ENCODE measurements at regions not wholly inside any gene's neighbourhood (a gene's known extent, or its start where the extent isn't known, plus 50 kb on each side); places are given as distances from the start of the nearest gene placed in this dataset.
A peak's percentile ranks its signal among the peaks of the same experiment; 100 is the strongest.

DNA sequence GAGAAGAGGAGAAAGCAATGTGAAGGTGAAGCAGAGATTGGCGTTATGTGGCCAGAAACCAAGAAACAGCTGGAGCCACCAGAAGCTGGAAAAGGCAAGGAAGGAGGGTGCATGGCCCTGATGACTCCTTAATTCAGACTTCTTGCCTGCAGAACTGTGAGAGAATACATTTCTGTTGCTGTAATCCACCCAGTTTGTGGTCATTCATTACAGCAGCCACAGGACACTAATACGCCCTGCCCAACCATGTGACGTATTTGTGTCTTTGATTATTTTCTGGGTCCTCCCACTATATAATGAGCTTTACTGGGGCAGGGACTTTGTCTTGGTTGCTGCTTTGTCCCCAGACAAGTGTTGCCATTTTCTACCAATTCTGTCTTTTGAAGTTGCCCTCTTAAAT, 64.5 kb upstream of the MITF start:
- peaks cover 6% of the 10 kb centered on the region for H3K4me1 ChIP-seq (ENCODE audit: insufficient read depth)
- no peaks in the 10 kb centered on the region for H3K79me2 ChIP-seq
- H3K4me3 ChIP-seq: no peak overlapping the region
- TF ChIP-seq EZH2phosphoT487 (IDR thresholded peaks at IDR 0.05; ENCODE audit: low read depth, severe bottlenecking, unreplicated experiment): no peak
- TF ChIP-seq EZH2 (IDR thresholded peaks at IDR 0.05; ENCODE audit: borderline replicate concordance): no peak
- TF ChIP-seq, protein P1, sequence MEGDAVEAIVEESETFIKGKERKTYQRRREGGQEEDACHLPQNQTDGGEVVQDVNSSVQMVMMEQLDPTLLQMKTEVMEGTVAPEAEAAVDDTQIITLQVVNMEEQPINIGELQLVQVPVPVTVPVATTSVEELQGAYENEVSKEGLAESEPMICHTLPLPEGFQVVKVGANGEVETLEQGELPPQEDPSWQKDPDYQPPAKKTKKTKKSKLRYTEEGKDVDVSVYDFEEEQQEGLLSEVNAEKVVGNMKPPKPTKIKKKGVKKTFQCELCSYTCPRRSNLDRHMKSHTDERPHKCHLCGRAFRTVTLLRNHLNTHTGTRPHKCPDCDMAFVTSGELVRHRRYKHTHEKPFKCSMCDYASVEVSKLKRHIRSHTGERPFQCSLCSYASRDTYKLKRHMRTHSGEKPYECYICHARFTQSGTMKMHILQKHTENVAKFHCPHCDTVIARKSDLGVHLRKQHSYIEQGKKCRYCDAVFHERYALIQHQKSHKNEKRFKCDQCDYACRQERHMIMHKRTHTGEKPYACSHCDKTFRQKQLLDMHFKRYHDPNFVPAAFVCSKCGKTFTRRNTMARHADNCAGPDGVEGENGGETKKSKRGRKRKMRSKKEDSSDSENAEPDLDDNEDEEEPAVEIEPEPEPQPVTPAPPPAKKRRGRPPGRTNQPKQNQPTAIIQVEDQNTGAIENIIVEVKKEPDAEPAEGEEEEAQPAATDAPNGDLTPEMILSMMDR (IDR thresholded peaks at IDR 0.05; ENCODE audit: poor library complexity): no peak
- H3K4me2 ChIP-seq: no peak overlapping the region
- no peaks in the 10 kb centered on the region for H4K20me1 ChIP-seq (ENCODE audit: insufficient read depth, poor library complexity, severe bottlenecking)
- 99% methylated on average over 3 of the region's 3 CpGs for WGBS (ENCODE audit: low lambda C conversion rate, missing lambda C conversion rate)
- H3K36me3 ChIP-seq (replicated peaks; ENCODE audit: insufficient read depth, low read depth): no peaks in the 10 kb centered on the region
- no peak overlapping the region for H3K27ac ChIP-seq
- no peaks in the 10 kb centered on the region for H3K9me3 ChIP-seq (ENCODE audit: low read depth)
- H3K27me3 ChIP-seq: no peaks in the 10 kb centered on the region
- DNase-seq (ENCODE audit: low spot score): no peak
- no peak overlapping the region for H2AFZ ChIP-seq
- no peaks in the 10 kb centered on the region for H3K9me2 ChIP-seq (replicated peaks; ENCODE audit: insufficient read depth)

DNA sequence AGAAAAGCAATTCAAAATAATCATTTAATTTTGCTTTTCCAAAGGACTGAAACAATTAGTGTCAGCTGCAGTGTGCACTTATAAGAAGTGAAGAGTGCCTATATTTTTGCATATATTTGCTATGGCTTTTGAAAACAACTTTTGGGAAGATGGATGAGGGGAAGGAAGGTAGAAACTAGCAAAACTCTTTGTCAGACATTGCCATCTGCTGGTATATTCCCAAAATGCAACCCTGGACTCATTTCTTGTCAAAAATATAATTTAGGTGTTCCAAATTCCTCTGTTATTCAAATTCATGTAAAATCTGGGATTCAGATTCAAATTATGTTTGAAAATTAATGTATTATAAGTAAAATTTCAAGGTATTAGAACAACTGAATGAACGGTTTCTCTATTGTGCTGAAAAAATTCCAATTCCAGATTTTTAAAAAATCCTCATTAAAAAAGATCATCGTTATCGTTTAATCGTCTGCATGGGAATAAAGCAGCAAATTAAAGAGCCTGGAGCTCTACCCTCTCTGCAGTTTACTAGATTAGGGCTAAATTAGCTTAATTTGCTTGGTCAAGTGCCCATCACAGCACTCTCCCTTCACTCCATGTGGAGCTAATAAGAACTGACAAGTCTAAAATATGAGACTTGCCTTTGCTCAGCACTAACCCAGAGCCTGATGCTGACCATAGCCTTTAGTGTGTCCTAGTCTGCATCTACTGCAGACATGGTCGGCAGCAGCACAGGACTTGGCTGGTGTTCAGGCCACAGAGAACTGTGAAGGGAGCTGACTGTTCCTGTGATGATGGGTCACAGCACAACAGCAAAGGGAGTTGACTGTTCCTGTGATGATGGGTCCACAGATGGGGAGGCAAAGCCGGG, 67.9 kb upstream of the MITF start:
- H3K4me3 ChIP-seq: no peak overlapping the region
- H3K4me1 ChIP-seq (ENCODE audit: insufficient read depth): peaks cover 6% of the 10 kb centered on the region
- no peaks in the 10 kb centered on the region for H3K27me3 ChIP-seq
- no peaks in the 10 kb centered on the region for H4K20me1 ChIP-seq (ENCODE audit: insufficient read depth, poor library complexity, severe bottlenecking)
- H3K36me3 ChIP-seq (replicated peaks; ENCODE audit: insufficient read depth, low read depth): no peaks in the 10 kb centered on the region
- H3K4me2 ChIP-seq: no peak overlapping the region
- DNase-seq (ENCODE audit: low spot score): peak; percentile 60
- no peaks in the 10 kb centered on the region for H3K9me3 ChIP-seq (ENCODE audit: low read depth)
- no peaks in the 10 kb centered on the region for H3K79me2 ChIP-seq
- no peak overlapping the region for H3K27ac ChIP-seq
- 66% methylated on average over 6 of the region's 6 CpGs for WGBS (ENCODE audit: low lambda C conversion rate, missing lambda C conversion rate)
- H2AFZ ChIP-seq: no peak overlapping the region
- TF ChIP-seq, protein P1 (IDR thresholded peaks at IDR 0.05; ENCODE audit: poor library complexity): peak; percentile 85
- TF ChIP-seq EZH2phosphoT487 (IDR thresholded peaks at IDR 0.05; ENCODE audit: low read depth, severe bottlenecking, unreplicated experiment): no peak
- no peaks in the 10 kb centered on the region for H3K9me2 ChIP-seq (replicated peaks; ENCODE audit: insufficient read depth)

DNA sequence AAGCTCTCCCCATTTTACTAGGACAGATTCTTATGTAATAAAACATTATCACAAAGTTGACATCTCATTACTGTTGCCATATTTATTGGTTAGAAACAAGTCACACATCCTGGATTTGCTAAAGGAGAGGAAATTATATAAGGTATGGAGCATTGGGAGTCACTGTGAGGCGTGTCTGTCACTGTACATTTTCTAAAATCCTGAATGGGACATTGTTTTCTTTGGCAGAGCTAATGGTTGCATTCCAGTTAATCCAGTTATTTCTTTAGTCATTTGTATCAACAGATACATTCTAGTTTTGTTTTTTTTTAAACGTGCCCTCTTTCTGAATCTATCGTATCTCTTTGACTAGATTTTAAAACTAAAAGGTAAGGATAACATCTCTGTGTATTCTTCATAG, 70.2 kb upstream of the MITF start:
- TF ChIP-seq EZH2phosphoT487 (IDR thresholded peaks at IDR 0.05; ENCODE audit: low read depth, severe bottlenecking, unreplicated experiment) (no peak), EZH2 (IDR thresholded peaks at IDR 0.05; ENCODE audit: borderline replicate concordance) (no peak)
- TF ChIP-seq, protein P1 (IDR thresholded peaks at IDR 0.05; ENCODE audit: poor library complexity): no peak
- Histone ChIP-seq H3K9me2 (replicated peaks; ENCODE audit: insufficient read depth) (no peaks in the 10 kb centered on the region), H3K4me2 (no peak overlapping the region), H3K36me3 (replicated peaks; ENCODE audit: insufficient read depth, low read depth) (no peaks in the 10 kb centered on the region), H3K4me3 (no peak overlapping the region), H2AFZ (no peak overlapping the region), H3K9me3 (ENCODE audit: low read depth) (no peaks in the 10 kb centered on the region), H3K27me3 (no peaks in the 10 kb centered on the region), H3K27ac (no peak overlapping the region), H3K4me1 (ENCODE audit: insufficient read depth) (no peaks in the 10 kb centered on the region), H3K79me2 (no peaks in the 10 kb centered on the region), H4K20me1 (ENCODE audit: insufficient read depth, poor library complexity, severe bottlenecking) (no peaks in the 10 kb centered on the region)
- DNase-seq (ENCODE audit: low spot score): no peak
- 87% methylated on average over 3 of the region's 3 CpGs for WGBS (ENCODE audit: low lambda C conversion rate, missing lambda C conversion rate)

All from hepatocyte (in vitro differentiated cells).